GM18502 (cell line): ENCODE measurements at regions not wholly inside any gene's neighbourhood (a gene's known extent, or its start where the extent isn't known, plus 50 kb on each side); places are given as distances from the start of the nearest gene placed in this dataset.
"Not testable (repeated sequence)": the region's sequence is repeated elsewhere in the genome, so short reads cannot be mapped to it uniquely, and the experiment has no call there.

Experiments used
- ATAC-seq: cut with Tn5 transposase; IDR thresholded peaks from one replicate; pipeline ENCODE4 v1.9.1; 2021; ENCODE audit warnings: mild to moderate bottlenecking; ENCODE audit not compliant: unreplicated experiment, poor library complexity

DNA sequence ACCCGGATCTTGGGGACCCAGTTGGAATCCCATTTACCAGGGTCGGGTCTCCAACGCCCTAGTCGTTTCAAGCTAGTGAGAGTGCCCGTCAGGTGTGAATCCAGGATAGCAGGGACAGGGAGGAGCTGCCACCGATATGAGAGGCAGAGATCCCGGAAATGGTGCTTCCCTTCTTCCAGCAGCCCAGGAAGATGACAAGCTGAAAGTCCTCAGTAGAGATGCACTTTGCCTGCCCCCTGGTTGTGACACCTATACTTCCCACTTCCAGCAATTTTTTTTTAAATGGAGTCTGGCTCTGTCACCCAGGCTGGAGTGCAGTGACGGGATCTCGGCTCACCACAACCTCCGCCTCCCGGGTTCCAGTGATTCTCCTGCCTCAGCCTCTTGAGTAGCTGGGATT lies 503.0 kb downstream of the NTRK3 start:
- ATAC-seq = no peak

DNA sequence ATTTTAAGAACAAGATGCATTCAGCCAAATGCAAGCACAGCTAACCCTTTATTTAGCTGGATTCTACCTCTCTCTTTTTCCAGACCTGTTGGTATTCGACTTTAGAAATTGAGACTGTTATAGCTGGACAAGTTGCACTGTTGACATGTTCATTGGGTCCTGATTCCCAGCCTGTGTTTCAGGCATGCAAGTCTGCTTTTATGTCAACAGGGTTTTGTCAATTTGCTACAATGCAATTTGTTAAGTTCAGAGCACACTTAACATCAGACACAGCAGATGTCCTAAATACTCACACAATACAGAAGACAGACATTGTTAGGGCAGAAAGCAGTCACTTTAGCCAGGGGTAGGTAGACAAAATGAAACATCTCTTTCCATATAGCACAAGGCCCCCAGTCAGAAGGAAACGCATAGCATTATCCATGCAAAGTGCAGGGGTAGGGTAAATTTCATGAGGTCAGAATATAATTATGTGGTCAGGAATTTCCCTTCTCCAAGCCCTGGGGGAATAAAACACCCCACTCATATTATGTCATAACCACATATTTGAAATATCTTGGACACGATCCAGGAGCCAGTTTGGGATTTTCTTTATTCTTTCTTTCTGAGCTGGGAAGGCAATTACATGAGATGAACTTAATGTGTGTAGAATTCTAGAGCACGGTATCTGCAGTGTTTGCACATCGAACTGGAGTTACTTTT lies 504.1 kb downstream of the NTRK3 start:
- no peak for ATAC-seq

DNA sequence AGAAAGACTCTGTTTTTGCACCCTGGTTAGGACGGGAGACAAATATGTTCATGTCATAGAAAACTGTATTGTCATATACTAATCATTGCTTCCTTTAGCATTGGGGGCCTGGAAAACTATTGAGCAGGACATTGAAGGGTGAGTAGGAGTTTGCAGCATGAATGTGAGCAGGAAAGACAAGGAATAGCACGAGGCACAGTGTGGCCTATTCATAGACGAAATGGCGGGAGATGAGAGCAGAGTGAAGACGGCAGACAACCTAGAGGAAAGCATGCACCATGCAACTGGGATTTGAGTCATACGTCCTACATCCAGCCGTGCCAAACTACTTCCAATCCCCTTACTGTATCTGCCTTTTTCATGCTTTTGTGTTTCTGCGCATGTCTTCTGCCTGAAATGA lies 508.1 kb downstream of the NTRK3 start:
- ATAC-seq = no peak

- no peak for ATAC-seq
Observed at GRCh38 chr15:87747087-87747486, 509.5 kb downstream of the NTRK3 start.

GRCh38 chr15:87746333-87746732 lies 510.2 kb downstream of the NTRK3 start:
- no peak for ATAC-seq

- ATAC-seq = no peak
Observed at GRCh38 chr15:87744815-87745214, 511.7 kb downstream of the NTRK3 start.

GRCh38 chr15:87743562-87743961 lies 513.0 kb downstream of the NTRK3 start:
- no peak for ATAC-seq

DNA sequence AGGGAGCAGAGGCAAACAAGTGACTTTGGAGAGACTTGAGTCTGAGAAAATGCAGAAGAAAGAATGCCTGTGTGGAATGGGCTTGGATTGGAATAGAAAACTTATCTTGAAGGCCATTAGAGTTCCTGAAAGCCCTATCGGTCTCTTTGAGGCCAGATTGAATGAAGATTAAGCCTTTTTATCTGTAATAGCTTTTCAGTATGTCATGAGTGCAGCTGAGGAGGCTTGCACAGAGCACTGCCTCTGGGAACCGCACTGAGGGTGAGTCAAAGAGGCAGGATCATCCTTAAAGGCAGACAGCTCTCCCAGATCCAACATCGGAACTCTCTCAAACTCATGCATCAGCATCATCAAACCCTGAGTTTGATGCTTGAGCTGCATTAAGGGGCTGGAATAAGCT lies 515.2 kb downstream of the NTRK3 start:
- ATAC-seq = no peak

DNA sequence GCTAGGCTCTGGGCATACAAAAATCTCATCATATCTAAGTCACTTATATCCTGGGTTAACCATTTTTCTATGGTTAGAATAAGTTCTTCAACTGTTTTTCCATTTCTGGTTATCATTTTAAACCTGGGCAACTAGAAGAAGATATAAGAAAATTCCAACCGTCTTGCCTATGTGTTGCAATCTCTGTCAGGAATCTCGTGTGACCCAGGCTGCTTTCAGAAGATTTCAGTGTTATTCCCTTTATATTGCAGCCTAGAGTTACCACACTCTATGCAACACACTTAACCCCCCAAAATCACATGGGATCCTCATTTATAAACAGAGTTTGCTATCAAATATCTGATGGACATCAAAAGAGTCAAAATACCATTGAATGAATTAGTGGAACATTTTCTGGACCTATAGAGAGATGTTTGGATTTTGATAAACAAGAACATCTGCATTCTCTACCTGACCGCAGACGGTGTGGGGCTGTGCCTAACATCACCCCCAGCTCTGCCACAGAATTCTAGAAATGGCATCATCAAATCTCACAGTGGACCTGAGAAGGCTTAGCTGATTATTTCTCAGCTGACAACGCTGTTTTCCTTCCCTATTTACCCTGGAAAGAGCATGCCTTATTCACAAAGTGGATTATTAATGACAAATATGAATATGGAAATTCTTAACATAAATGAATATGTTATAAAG lies 515.7 kb downstream of the NTRK3 start:
- ATAC-seq = no peak

DNA sequence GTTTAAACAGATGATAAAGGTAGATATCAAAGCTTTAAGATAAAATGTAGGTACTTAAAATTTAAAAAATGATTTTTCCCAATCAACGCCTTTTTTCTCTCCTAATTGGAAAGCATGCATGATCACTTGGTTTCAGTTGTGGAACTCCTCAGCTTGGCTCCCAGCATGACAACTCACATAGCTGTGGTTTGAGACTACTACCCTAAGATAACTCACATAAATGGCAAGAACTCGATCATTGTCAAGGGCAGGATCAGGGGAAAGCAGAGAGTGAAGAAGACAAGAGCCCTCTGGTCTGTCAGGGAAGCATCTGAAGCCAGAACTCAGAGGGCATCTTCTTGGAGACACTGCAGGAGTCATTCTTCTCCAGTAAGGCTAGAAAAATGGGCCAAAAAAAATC lies 516.7 kb downstream of the NTRK3 start:
- ATAC-seq = no peak

- ATAC-seq = no peak
Observed at GRCh38 chr15:87739081-87739480, 517.5 kb downstream of the NTRK3 start.

DNA sequence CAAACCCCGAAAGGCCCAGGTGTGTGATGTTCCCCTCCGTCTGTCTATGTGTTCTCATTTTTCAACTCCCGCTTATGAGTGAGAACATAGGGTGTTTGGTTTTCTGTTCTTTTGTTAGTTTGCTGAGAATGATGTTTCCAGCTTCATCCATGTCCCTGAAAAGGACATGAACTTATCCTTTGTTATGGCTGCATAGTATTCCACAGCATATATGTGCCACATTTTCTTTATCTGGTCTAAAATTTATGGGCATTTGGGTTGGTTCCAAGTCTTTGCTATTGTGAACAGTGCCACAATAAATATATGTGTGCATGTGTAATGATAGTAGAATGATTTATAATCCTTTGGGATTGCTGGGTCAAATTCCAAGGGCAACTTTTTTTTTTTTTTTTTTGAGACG lies 519.1 kb downstream of the NTRK3 start:
- ATAC-seq = not testable (repeated sequence)

- no peak for ATAC-seq
Observed at GRCh38 chr15:87736891-87737389, 519.6 kb downstream of the NTRK3 start.

- ATAC-seq = no peak
Observed at GRCh38 chr15:87736401-87736800, 520.1 kb downstream of the NTRK3 start.

- ATAC-seq = no peak
Observed at GRCh38 chr15:87735522-87735921, 521.0 kb downstream of the NTRK3 start.

- ATAC-seq = no peak
Observed at GRCh38 chr15:87734571-87735373, 521.8 kb downstream of the NTRK3 start.

GRCh38 chr15:87733977-87734376 lies 522.6 kb downstream of the NTRK3 start:
- no peak for ATAC-seq

DNA sequence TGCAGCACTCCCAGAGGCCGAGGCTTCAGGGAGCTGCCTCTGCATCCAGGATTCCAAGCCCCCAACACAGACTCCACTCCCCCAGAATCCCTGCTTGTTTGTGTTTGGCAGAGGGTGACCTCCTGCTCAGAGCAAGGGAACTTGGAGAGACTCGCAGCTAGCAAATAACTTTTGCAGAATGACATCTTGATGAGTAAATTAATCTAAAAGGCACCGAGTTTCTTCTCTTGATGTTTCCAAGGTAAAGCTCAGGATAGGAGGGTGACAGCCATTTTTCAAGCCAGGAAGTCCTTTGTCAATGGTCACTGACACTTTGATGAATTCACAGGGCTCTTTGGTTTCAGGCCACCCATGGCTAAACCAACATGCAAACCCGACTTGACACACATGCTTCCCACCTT lies 523.0 kb downstream of the NTRK3 start:
- ATAC-seq = no peak

DNA sequence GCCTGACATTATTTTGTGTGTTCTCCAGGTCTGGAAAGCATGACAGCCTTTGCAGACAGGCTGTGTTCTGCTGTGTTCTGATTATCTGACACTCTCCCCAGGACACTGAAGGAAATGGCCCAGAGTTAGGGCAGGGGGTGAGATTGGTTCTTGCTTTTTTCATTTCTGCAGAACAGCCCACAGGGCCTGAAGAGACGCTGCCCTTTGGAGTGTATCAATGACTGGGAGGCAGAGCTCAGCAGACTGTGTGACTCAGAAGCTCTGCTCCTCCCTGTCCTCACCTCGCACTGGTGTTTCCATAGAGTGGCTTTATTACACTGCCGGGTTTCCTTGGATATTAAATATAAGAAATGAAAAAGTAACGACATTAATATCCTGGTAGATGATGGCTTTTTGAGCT lies 523.6 kb downstream of the NTRK3 start:
- ATAC-seq = no peak

DNA sequence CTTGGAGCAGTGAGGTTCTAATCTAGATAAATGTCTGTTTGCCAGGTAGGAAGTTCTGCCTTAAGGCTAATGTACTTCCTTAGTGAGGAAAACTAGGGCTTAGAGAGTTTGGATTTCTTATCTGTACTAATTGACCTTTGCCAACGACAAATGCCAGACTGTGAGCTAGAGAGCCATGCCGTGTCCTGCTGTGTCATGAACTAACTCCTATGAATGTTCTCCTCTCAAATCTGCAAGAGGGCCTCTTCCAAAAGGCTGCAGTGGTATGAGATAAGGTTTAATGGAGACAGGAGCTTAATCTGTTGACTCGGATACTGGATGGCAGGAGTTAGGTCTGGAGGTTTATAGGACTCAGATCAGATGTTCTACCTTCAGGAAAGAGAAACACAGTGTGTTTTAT lies 524.9 kb downstream of the NTRK3 start:
- no peak for ATAC-seq

- ATAC-seq = no peak
Observed at GRCh38 chr15:87730706-87731105, 525.8 kb downstream of the NTRK3 start.
